OCI-LY3 (cell line): ENCODE measurements at regions not wholly inside any gene's neighbourhood (a gene's known extent, or its start where the extent isn't known, plus 50 kb on each side); places are given as distances from the start of the nearest gene placed in this dataset.

Experiments used
- H2AFZ ChIP-seq: fragments of 200-600, 300-600 bp; shearing (Covaris generic); 2 replicates; pipeline ENCODE4 v1.6.0; 2014; ENCODE audit warnings: antibody characterized with exemption, low read depth, low read length
- H3K27ac ChIP-seq: fragments of 200-600, 300-600 bp; sonication (generic); 2 replicates; pipeline ENCODE4 v1.5.1; 2014; ENCODE audit warnings: mild to moderate bottlenecking, low read length, moderate library complexity, mixed read lengths
- H3K27me3 ChIP-seq: fragments of 200-600, 300-600 bp; sonication (generic); 2 replicates; pipeline ENCODE4 v1.6.1; 2014; ENCODE audit warnings: low read depth, low read length, mixed read lengths
- H3K36me3 ChIP-seq: fragments of 200-600, 300-600 bp; sonication (generic); replicated peaks from 2 replicates; pipeline ENCODE3; 2014; ENCODE audit warnings: low read depth, low read length, mixed read lengths
- H3K4me1 ChIP-seq: fragments of 300-600, 200-600 bp; sonication (generic); 2 replicates; pipeline ENCODE4 v1.6.1; 2014; ENCODE audit warnings: low read length, mixed read lengths
- H3K4me2 ChIP-seq: fragments of 200-600, 300-600 bp; sonication (generic); 2 replicates; pipeline ENCODE4 v1.6.1; 2014; ENCODE audit warnings: low read length, mixed read lengths
- H3K4me3 ChIP-seq: fragments of 300-600, 200-600 bp; sonication (generic); 2 replicates; pipeline ENCODE4 v1.5.1; 2014; ENCODE audit warnings: antibody characterized with exemption, mild to moderate bottlenecking, low read length, moderate library complexity
- H3K79me2 ChIP-seq: fragments of 300-600, 200-600 bp; shearing (Covaris generic); 2 replicates; pipeline ENCODE4 v1.6.1; 2014; ENCODE audit warnings: mild to moderate bottlenecking, low read length, mixed read lengths
- H3K9ac ChIP-seq: fragments of 300-600, 200-600 bp; shearing (Covaris generic); 2 replicates; pipeline ENCODE4 v1.6.0; 2014; ENCODE audit warnings: mild to moderate bottlenecking, low read length, moderate library complexity
- H3K9me3 ChIP-seq: fragments of 200-600, 300-600 bp; shearing (Covaris generic); 2 replicates; pipeline ENCODE4 v1.6.1; 2014; ENCODE audit warnings: low read length, mixed read lengths; ENCODE audit not compliant: insufficient read depth
- H4K20me1 ChIP-seq: fragments of 200-600, 300-600 bp; sonication (generic); 2 replicates; pipeline ENCODE4 v1.6.1; 2016; ENCODE audit warnings: low read length, mixed read lengths; ENCODE audit not compliant: insufficient read depth
- CTCF ChIP-seq: fragments of 200-600, 300-600 bp; sonication (generic); IDR thresholded peaks from 2 replicates; pipeline ENCODE4 v1.5.1; 2014; ENCODE audit warnings: antibody characterized with exemption, low read length, low read depth
- EZH2phosphoT487 ChIP-seq: fragments of 200-600 bp; shearing (Covaris generic); IDR thresholded peaks from 2 replicates; pipeline ENCODE4 v1.6.1; 2018; ENCODE audit warnings: antibody characterized with exemption, mixed run types, low read depth

GRCh38 chr16:52629296-52629695 is 82.4 kb upstream of the TOX3 start:
- H3K4me1 ChIP-seq, result no peaks in the 10 kb centered on the region
- no peak overlapping the region for H2AFZ ChIP-seq
- no peaks in the 10 kb centered on the region for H3K36me3 ChIP-seq
- no peak overlapping the region for H3K9ac ChIP-seq
- no peak overlapping the region for H3K4me3 ChIP-seq
- no peak overlapping the region for H3K27ac ChIP-seq
- H3K9me3 ChIP-seq, result no peaks in the 10 kb centered on the region
- no peak overlapping the region for H3K4me2 ChIP-seq
- H4K20me1 ChIP-seq, result no peaks in the 10 kb centered on the region
- H3K79me2 ChIP-seq, result no peaks in the 10 kb centered on the region
- no peaks in the 10 kb centered on the region for H3K27me3 ChIP-seq
- TF ChIP-seq CTCF, result no peak

- H4K20me1 ChIP-seq, result no peaks in the 10 kb centered on the region
- H3K27me3 ChIP-seq, result no peaks in the 10 kb centered on the region
- H3K4me2 ChIP-seq, result no peak overlapping the region
- no peak overlapping the region for H3K27ac ChIP-seq
- H3K36me3 ChIP-seq, result no peaks in the 10 kb centered on the region
- no peak overlapping the region for H3K4me3 ChIP-seq
- no peak overlapping the region for H3K9ac ChIP-seq
- H2AFZ ChIP-seq, result no peak overlapping the region
- no peaks in the 10 kb centered on the region for H3K79me2 ChIP-seq
- H3K9me3 ChIP-seq, result no peaks in the 10 kb centered on the region
- no peaks in the 10 kb centered on the region for H3K4me1 ChIP-seq
- TF ChIP-seq EZH2phosphoT487 (no peak), CTCF (no peak)
Measured at GRCh38 chr16:52624891-52625290, 77.9 kb upstream of the TOX3 start.

GRCh38 chr16:52621651-52622050 is 74.7 kb upstream of the TOX3 start:
- no peak overlapping the region for H3K4me3 ChIP-seq
- H2AFZ ChIP-seq, result no peak overlapping the region
- no peaks in the 10 kb centered on the region for H3K27me3 ChIP-seq
- H3K4me2 ChIP-seq, result no peak overlapping the region
- TF ChIP-seq CTCF (no peak), EZH2phosphoT487 (no peak)
- no peaks in the 10 kb centered on the region for H3K4me1 ChIP-seq
- H3K9ac ChIP-seq, result no peak overlapping the region
- no peaks in the 10 kb centered on the region for H3K36me3 ChIP-seq
- no peaks in the 10 kb centered on the region for H3K79me2 ChIP-seq
- no peaks in the 10 kb centered on the region for H4K20me1 ChIP-seq
- no peaks in the 10 kb centered on the region for H3K9me3 ChIP-seq
- no peak overlapping the region for H3K27ac ChIP-seq

GRCh38 chr16:52618753-52619497 is 72.0 kb upstream of the TOX3 start:
- no peak overlapping the region for H3K4me2 ChIP-seq
- TF ChIP-seq EZH2phosphoT487, result no peak
- TF ChIP-seq CTCF, result no peak
- no peaks in the 10 kb centered on the region for H3K27me3 ChIP-seq
- no peaks in the 10 kb centered on the region for H3K9me3 ChIP-seq
- no peaks in the 10 kb centered on the region for H3K79me2 ChIP-seq
- H3K4me1 ChIP-seq, result no peaks in the 10 kb centered on the region
- H3K27ac ChIP-seq, result no peak overlapping the region
- H3K4me3 ChIP-seq, result no peak overlapping the region
- H4K20me1 ChIP-seq, result no peaks in the 10 kb centered on the region
- H3K9ac ChIP-seq, result no peak overlapping the region
- no peak overlapping the region for H2AFZ ChIP-seq
- H3K36me3 ChIP-seq, result no peaks in the 10 kb centered on the region
